GM21367 (cell line): ENCODE measurements at regions not wholly inside any gene's neighbourhood (a gene's known extent, or its start where the extent isn't known, plus 50 kb on each side); places are given as distances from the start of the nearest gene placed in this dataset.
A peak's percentile ranks its signal among the peaks of the same experiment; 100 is the strongest.

ENCODE experiments used
- ATAC-seq: cut with Tn5 transposase; IDR thresholded peaks from one replicate; pipeline ENCODE4 v1.9.1; 2021; ENCODE audit not compliant: unreplicated experiment

DNA sequence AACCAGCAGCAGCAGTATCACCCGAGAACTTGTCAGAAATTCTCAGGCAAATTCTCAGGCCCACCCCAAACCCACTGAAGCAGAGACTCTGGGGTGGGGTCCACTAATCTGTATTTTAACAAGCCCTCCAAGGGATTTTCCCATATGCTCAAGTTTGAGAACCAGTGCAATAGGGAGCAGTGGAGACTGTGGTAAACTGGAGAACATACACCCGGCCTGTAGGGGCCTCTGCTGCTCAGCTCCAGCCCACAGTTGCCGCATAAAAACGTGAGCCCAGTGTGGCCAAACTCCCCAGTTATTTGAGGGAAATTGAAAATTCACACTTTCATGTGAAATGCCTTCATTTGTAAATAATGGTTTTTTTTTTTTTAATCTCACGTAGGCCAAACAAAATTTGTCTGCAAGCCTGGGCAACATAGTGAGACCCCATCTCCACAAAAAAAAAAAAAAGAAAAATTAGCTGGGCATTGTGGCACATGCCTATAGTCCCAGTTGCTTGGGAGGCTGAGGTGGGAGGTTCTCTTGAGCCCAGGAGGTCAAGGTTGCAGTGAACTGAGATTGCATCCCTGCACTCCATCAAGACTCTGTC is 97.6 kb upstream of the ZMIZ1 start:
- no peak for ATAC-seq

DNA sequence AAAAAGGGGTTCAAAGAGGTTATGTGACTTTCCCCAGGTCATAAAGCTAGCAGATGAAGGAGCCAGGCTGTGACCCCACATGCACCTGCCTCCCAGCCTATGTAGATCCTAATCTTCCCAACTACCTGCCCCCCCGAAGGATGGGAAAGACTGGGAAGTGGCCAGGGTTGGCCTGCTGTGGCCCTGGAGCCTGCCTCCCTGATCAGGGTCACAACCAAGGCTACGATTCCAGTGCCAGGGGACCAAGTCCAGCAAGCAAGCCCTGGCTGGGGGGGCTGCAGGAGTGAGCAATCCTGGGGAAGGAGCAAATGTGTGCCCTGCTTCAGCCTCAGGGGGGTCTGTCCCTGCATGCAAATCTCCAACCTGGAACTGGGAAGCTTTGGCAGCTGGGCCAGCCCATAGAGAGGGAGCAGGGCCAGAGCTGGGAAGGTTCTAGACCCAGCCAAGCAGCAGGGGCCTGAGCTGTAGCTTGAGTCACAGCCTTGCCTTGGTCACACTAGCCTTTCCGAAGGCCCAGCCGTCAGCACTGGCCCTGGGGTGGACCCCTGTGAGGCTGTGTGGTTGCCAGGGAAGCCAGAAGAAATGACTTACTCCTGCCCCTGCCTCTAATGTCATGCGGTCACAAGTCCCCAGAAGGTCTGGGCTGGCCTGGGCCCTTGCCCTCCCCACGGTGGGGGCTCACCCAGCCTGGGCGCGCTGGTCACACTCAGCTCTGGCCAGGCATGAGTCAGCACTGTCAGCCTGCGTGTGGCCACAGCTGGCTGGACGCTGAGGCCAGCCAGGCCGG is 96.4 kb upstream of the ZMIZ1 start:
- ATAC-seq, result no peak

DNA sequence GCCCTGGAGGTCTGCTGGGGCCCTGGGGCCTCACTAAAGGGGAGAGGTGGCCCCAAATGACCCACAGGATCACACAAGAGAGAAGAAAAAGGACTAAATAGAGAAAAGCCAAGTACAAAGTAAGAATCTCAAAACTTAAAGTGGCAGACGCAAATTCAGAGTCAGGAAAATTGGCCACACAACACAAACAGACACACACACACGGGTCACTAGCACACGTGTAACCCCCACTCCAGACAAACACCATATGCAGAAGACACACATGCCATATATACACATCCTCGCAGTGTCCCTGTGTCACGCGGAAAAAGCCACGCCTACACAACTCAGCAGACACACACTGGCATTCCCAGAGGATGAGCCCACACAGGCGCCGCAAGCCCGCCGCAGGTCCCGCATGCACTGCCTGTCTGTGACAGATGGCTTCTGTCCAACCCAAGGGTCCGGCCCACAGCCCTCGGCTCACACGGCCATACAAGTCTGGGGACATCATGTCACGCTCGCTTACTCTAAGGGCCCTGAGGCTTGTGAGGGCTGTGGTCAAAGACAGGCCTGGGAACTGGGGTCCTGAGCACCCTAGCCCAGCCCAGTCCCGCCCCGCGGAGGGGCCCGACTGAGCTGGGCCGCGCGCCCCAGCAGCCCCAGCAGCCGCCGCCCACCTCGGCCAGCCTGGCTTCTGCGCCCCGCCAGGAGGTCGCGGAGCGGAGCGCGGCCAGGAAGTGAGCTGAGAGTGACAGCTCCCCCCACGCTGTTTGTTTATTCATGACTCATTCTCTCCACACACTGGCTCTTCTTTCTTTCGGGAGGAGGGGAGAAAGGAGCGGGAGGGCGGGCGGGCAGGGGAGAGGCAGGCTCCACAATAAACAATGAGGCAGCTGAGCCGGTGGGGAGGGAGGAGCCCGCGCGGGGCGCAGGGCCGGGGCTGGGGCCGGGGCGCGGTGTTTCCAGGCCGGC is 95.5 kb upstream of the ZMIZ1 start:
- peak; percentile 77 for ATAC-seq

DNA sequence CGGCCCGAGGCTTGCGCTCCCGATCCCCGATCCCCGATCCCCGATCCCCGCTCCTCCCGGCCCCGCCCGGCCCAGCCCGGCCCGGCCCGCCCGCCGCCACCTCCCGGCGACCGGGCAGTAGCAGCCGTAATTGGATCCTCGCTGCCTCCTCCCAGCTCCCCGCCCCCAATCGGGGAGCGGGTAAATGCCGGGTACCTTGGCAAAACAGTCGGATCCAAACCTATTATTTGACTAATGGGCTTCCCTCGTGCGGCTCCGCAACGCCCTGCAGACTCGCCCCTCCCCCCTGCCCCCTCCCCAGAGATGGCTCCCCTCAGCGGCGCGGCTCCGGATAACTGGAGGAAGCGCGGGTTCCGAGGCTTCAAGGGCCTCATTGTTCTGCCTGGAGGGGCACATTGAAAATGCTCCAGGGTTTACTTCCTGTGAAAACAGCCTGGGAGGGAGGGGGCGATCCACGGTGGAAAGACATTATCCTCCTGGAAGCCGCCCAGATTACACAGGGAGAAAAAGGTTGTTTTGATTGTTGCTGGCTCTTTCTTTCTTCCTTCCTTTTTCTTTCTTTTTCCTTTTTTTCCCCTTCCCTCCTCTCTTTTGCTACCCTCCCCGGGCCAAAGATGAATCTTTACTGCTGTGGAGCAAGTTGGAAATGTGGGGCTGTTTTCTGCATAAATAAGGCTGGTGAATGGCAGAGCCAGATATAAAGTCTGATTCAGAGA is 94.7 kb upstream of the ZMIZ1 start:
- ATAC-seq, result peak; percentile 35

DNA sequence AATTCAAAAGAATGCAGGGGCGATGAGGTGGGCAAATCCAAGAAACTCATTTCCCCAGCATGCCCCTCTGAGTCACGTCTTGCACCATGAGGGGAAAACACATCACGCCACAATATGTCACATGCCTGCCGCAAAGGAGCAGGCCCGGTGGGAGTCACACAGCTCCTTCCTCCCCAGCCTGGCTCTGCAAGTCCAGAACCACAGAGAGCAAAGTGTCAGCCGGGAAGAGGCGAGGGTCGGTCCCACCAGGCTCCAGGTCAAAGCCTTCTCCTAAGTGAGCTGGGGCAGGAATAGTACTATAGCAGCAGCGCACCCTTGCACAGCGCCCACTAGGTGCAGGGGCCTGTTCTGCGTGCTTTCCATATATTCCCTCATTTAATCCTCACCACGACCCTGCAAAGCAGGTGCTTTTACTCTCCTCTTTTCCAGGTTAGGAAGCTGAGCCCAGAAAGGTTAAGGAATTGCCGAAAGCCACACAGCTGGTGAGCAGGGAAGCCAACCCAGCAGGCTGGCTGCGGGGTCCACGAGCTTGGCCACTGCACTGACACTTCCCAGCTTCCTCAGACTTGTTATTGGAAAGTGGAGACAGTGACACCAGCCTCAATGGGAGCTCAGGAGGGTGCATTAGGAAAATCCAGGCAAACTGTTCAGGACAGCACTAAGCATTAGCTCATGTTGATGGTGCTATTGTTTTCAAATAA is 94.0 kb upstream of the ZMIZ1 start:
- no peak for ATAC-seq

DNA sequence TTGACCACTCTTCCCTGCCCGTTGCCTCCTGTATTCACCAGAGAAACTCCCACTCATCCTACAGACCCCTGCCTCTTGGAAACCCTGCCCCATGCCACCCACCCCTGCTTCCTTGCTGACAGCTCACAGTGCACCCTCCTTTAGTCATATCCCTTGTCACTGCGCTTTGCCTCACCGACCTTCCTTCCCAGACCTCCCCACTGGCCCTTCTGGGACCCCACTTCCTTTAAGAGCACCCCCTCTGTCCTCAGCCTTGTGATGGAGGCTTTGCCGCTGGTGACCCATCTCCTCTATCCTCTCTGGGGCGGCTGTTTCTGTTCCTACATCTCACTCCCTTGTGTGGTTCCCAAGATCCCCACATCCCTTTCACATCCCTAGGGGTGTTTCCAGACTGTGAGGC is 92.8 kb upstream of the ZMIZ1 start:
- ATAC-seq, result no peak

DNA sequence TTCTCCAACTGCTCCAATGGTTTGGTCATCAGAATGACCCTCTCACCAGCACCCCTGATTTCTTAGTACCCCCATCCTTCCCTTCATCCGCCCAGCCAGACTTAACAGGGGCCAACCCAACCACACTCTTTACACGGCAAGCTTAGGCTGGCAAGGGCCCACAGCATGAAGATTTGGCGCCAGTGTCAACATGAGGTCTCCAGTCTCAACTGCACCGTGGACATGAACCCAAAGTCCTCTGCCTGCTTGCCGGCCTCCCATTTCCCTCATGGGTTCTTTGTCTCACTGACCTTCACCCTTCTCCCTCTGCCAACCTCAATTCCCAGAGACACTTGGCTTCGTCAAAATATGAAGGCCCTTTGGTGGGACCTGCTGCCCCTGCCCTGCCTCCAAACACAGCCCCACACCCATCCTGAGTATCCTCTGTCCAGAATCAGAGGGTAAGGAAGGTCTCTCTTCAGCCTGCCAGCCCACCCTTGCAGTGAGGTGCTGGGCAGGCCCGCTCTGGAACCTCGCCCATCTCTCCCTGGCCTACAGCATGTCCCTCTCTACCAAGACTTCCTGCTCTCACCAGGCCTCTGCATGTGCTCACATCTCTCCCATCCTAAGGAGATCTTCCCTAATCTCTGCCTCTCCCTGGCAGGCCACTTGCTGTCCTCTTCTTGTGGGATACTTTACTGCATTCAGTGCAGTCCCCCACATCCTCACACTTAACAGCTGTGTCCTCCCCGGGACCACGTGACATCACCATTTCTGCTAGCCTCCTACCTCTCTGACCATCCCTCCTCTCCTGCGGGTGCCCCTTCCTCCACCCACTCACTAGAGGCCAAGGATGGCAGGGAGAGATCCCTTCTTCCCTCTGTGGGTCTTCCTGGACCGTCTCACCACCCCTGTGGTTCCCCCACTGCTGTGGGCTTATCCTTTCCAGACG is 91.7 kb upstream of the ZMIZ1 start:
- no peak for ATAC-seq

DNA sequence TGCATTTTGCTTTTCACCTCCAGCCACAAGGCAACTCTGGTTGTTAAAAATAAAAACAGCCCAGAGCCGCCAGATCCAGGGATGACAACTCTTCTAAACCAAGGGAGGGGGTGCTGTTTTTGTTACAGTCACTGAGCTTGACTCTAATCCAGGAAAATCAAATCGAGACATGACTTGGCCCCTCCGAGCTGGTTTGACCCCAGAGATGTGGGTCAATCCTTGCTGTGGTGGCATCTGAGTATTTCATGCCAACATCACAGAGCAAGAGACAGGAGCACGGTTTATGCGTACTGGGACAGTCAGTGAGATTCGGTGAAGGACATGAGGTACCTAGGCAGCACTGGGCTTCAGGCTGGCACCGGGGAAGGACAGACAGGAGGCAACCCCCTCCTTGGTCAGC is 88.8 kb upstream of the ZMIZ1 start:
- ATAC-seq, result no peak

DNA sequence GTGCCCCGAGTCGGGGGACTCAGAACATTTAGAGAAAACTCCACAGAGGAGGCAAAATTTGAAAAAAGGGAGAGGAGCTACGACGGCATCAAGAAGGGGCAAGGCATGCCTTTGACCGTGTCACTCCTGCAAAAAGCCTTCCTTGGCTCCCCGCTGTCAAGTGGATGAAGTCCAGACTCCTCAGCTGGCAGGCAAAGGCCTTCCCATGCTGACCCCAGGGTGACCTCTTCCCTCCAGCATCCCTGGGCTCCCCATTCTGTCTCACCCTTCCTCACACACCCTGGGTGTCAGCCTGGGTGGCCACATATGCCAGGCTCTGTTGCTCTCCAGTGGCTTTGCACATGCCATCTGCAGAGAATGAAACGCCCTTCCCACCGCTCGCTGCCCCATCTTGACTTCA is 88.4 kb upstream of the ZMIZ1 start:
- no peak for ATAC-seq

DNA sequence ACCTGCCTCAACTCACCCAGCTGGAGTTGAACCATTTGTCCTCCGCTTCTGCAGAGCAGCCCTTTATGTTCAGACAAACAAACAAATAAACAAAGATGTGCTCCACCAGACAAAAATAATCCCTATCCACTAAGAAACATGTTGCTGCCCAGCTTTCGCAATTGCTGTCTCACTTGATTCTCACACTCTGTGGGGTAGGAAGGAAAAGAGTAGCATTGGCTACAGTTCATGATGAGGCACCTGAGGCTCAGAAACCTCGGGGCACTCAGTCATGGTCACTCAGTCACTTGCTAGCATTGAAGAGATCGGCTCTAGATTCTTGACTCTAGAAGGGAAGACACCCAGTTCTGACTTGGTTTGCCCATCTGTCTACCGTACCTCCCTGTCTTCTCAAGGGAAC is 88.0 kb upstream of the ZMIZ1 start:
- no peak for ATAC-seq

DNA sequence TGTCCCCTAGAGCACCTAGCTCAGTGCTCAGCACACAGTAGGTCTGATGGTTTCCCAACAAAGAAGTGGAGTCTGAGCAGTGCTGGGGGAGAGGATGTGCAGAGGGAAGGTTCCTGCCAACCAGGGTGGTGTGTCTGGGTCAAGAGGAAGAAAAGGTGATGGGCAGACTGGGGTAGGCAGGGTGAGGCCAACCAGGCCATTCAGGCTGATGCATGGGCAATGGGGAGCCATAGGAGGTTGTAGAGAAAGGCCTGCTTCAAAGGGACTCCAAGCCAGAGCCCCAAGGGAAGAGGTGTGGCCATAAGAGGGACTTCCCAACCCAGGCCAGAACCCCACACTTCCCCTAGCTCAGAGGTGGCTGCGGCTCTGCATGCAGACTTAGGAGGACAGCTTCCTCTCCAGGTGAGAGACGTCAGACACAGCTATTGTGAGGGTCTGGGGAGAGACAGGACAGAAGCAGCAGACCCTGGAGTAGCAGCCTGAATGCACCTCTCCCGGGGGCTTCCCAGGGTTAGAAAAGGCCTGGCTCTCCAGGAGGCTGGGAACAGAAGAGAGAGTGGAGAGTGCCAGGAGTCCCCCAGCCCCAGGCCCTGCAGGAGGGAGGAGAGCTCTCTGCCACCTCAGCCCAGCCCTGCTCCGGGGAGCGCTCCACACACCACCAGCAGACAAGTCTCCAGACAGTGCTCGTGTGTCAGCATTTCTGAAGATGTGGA is 87.4 kb upstream of the ZMIZ1 start:
- peak; percentile 82 for ATAC-seq

DNA sequence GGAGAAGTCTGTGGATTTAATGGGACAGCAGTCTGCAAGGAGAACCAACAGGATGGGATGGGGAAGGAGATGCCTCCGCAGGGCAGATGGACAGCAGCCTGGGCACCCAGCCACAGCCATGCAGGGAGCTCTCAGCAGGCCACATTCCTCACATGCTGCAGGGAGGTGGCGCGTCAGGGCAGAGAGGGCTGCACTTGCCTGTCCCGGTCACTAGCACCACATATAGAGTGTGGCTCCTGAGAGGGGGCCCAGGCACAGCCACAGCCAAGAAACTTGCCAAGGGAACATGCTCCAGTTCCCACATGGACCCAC is 86.8 kb upstream of the ZMIZ1 start:
- no peak for ATAC-seq

DNA sequence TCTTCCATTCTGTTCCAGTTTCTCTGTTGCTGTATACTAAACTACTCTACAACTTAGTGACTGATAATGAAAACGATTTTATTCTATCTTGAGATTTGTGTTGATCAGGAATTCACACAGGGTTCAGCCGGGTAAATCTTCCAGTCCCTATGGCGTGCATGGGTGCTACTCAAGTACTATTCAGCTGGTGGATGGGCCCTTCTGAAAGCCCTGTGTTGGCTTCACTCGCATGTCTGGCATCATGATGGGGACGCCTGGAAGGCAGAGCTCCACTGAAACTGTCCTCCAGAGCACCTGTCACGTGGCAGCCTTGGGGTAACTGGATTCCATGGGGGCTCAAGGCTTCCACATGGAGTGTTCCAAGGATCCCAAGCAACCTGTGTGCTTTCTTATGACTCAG is 86.0 kb upstream of the ZMIZ1 start:
- no peak for ATAC-seq

DNA sequence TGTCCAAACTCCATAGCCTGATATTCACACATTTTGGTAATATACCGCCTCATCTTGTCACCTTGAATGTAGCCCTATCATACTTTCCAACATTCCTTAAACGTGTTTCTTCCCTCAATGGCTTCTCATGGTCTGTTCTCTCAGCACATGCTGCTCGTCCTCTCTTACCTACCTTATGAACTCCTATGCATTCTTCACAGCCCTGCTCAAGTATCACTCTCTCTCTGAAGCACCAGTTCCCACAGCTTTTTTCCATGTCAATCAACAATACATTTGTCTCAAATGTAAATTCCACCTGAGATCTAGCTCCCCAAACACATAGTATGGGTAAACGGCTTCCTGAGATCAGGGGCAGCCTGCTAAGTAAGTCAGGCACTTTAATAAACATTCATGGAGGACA is 85.2 kb upstream of the ZMIZ1 start:
- ATAC-seq, result no peak

DNA sequence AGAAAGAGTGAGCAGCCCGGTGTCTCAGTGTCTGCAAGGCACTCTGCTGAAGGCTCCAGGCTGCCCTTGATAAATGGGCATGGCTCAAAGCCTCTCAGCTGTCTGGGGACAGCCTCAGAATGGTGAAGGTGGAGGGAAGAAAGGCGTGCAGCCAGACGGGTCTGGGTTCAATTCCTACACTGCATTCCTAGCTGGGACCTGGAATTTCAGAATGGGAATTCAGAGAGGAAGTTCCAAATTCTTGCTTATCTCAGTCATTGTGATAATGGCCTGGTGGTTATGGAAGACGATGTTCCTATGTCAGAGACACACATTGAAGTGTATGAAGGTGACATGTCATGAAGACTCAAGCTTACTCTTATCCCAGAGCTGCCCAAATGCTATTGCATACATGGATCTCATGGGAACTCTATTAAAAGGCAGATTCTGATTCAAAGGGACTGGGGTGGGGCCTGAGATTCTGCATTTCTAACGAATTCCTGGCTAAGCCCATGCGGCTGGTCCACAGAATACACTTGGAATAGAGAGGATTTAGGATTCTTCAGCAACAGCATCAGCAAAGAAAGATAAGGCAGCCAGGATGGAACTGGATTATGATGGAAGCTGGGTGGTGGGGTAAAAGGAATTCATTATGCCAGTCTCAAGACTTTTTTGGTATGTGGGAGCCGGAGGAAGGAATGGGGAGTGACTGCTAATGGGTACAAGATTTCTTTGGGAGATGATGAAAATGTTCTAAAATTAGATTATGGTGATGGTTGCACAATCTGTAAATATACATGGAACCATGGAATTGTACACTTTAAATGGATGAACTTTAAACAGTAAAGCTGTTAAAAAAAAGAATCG is 82.6 kb upstream of the ZMIZ1 start:
- no peak for ATAC-seq

DNA sequence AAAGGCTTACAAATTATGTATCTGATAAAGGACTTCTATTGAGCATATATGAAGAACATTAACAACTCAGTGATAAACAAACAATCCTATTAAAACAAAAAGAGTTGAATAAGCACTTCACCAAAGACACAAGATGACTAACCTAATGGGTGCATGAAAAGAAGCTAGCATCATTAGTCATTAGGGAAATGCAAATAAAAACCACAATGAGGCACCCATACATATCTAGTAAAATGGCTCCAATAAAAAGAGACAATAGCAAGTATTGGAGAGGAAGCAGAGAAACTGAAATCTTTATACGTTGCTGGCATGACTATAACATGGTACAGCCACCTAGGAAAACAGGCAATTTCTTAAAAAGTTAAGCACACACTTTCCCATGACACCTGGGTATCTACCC is 77.6 kb upstream of the ZMIZ1 start:
- no peak for ATAC-seq

DNA sequence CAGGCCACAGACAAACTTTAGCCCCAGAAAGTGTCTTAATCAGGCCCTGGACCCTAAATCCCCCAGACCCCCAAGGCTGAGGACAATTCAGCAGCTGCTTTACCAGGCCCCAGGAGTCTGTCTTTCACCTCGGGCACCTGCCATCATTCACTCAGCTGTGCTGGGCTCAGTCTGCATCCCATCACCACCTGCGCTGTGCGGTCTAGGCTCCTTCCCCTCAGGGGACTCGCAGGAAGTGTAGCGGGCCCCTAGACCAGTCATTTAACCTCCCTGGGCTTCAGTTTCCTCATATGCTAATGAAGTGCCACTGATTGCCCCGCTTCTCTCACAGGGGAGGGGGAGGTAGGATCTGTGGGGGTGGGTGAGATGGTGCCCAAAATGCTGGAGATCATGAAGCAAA is 76.4 kb upstream of the ZMIZ1 start:
- peak; percentile 44 for ATAC-seq

DNA sequence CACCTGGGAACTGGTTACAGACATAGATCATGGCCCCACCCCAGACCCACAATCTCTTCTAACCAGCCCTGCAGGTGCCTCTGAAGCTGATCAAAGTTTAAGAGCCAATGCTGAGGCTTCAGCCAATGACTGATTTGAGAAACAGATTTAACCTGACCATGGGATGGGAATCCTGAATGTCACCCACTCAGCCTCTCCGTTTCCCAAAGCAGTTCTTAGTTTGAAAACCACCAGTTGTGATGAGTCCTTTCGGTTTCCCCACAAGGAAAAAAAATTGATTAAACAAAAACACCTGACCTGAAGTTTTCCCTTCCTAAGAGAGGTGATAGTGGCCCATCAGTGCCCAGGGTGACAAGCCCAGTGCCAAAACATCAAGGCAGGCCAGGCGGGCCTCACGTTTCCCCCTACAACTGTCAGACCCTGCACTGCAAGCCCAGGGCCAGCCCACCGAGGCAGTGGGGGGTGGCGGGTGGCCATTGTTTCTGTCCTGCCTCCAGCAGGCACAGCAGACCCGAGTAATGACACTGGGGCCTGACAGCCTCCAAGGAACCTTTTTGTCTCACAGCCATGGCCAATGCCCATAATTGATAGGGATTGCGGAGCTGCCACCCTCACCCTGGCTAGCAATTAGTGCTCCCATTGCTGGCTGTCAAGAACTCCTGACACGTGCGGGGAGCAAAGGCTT is 75.4 kb upstream of the ZMIZ1 start:
- no peak for ATAC-seq
